Choroid plexus epithelial cell (primary cell): ENCODE measurements at regions not wholly inside any gene's neighbourhood (a gene's known extent, or its start where the extent isn't known, plus 50 kb on each side); places are given as distances from the start of the nearest gene placed in this dataset.
"Not testable (repeated sequence)": the region's sequence is repeated elsewhere in the genome, so short reads cannot be mapped to it uniquely, and the experiment has no call there.

ENCODE experiments used
- DNase-seq: peaks from one replicate; pipeline ENCODE4 v3.0.0-alpha.2; 2010; ENCODE audit warnings: low read depth
- H3K4me3 ChIP-seq: 2 replicates; pipeline ENCODE4 v1.5.1; 2011; ENCODE audit warnings: low read depth, mild to moderate bottlenecking, control low read depth, low read length, moderate library complexity
- CTCF ChIP-seq: conservative IDR thresholded peaks from 2 replicates; pipeline ENCODE4 v1.5.1; 2011; ENCODE audit warnings: low read depth, mild to moderate bottlenecking, control low read depth, inconsistent platforms, low read length, moderate library complexity

GRCh38 chr15:92773340-92773739 lies 117.8 kb upstream of the FAM174B start:
- H3K4me3 ChIP-seq, result no peak overlapping the region
- no peak for TF ChIP-seq CTCF
- no peak for DNase-seq

DNA sequence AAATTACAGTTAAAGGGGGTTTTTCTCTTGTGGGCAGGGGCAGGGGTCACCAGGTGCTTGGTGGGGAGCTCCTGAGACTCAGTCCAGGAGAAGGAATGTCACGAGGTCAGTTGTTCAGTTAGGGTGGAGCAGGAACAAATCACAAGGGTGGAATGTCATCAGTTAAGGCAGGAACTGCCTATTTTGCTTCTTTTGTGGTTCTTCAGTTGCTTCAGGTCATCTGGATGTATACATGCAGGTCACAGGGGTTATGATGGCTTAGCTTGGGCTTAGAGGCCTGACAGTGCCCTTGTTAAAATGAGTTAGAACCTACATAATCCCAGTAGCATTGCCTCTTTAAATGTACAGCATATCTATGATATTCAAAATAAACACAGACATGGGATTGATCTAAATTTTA lies 120.2 kb upstream of the CHD2 start:
- no peak for TF ChIP-seq CTCF
- H3K4me3 ChIP-seq, result no peak overlapping the region
- DNase-seq, result no peak

- no peak for TF ChIP-seq CTCF
- no peak for DNase-seq
- H3K4me3 ChIP-seq, result no peak overlapping the region
Observed at GRCh38 chr15:92780843-92781242, 119.3 kb upstream of the CHD2 start.

DNA sequence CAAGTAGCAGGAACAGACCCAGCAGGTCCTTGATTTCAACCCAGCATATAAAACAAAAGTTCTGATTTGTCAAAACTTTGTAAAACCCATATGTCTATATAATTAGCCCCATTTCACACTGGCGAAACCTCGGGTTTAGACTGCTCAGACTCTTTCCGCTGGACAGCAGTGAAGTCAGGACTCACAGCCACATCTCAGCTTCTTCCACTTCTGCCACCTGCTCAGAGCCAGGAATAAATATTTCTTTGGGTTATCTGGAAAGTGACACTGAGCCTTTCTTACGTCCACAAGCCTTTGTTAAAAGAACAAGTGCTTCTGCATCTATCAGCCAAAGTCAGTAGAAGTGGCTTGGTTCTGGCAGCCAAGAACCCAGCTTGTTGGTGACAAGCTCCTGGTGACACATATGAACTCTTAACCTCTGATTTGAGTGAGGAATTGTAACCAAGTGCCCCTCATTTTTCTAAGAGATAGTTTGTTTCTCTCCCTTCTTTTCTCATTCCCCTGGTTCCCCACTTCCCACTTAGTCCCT lies 118.1 kb upstream of the CHD2 start:
- H3K4me3 ChIP-seq, result no peak overlapping the region
- TF ChIP-seq CTCF, result no peak
- no peak for DNase-seq

- H3K4me3 ChIP-seq, result no peak overlapping the region
- no peak for TF ChIP-seq CTCF
- DNase-seq, result no peak
Observed at GRCh38 chr15:92787116-92787515, 113.0 kb upstream of the CHD2 start.

DNA sequence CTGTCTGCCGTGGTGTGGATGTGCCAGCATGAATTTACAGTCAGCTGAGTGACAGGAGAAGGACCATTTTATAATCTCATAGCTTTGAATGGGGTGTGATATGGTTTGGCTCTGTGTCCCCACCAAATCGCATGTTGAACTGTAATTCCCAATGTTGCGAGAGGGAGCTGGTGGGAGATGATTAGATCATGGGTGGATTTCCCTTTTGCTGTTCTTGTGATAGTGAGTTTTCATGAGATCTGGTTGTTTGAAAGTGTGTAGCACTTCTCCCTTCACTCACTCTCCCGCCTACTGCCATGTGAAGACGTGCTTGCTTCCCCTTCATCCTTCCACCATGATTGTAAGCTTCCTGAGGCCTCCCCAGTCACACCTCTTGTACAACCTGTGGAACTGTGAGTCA lies 111.9 kb upstream of the CHD2 start:
- no peak for TF ChIP-seq CTCF
- H3K4me3 ChIP-seq, result no peak overlapping the region
- DNase-seq, result no peak

- H3K4me3 ChIP-seq, DNase-seq: not testable (repeated sequence)
Observed at GRCh38 chr15:92788793-92789192, 111.3 kb upstream of the CHD2 start.
